HG03457 (cell line): ENCODE measurements at regions not wholly inside any gene's neighbourhood (a gene's known extent, or its start where the extent isn't known, plus 50 kb on each side); places are given as distances from the start of the nearest gene placed in this dataset.
"Not testable (repeated sequence)": the region's sequence is repeated elsewhere in the genome, so short reads cannot be mapped to it uniquely, and the experiment has no call there.

Source experiments
- ATAC-seq: cut with Tn5 transposase; IDR thresholded peaks from one replicate; pipeline ENCODE4 v1.9.1; 2021; ENCODE audit warnings: moderate number of reproducible peaks; ENCODE audit not compliant: unreplicated experiment

DNA sequence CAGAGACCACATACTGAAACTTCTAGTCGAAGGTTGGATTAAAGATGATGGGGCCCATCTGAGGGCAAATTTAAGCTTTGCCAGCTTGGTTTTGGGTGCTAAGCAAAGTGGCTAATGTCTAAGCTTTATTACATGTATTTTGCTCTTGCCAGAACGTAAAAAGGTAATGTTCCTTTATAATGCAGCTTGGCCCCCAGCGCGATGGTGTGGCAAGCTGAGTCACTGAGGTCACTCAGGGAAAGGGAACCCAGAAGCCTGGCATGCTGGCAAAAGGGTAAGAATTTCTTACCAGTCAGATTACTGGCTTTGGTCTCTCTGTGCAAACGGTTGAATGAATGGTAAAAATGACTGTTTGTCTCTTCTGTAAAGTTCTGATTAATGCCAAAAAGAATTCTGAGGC, 158.3 kb upstream of the KCND2 start:
- no peak for ATAC-seq

DNA sequence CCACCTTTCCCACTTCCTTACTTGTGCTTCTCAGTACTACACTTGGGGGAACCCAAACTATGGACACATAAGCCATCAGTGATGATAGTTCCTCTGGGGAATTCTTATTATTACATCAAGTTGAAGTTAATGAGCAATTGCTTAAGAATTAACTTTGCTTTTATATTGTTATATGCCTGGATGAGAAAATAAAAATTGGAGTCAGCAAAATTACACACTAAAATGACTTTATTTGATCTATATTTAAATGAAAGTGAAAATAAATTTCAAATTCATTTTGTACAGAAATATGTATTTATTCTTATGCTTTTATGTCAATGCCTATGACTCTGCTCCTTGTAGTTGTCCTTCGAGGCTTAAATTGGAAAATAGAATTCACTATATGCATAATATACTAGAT, 149.4 kb upstream of the KCND2 start:
- ATAC-seq: no peak

DNA sequence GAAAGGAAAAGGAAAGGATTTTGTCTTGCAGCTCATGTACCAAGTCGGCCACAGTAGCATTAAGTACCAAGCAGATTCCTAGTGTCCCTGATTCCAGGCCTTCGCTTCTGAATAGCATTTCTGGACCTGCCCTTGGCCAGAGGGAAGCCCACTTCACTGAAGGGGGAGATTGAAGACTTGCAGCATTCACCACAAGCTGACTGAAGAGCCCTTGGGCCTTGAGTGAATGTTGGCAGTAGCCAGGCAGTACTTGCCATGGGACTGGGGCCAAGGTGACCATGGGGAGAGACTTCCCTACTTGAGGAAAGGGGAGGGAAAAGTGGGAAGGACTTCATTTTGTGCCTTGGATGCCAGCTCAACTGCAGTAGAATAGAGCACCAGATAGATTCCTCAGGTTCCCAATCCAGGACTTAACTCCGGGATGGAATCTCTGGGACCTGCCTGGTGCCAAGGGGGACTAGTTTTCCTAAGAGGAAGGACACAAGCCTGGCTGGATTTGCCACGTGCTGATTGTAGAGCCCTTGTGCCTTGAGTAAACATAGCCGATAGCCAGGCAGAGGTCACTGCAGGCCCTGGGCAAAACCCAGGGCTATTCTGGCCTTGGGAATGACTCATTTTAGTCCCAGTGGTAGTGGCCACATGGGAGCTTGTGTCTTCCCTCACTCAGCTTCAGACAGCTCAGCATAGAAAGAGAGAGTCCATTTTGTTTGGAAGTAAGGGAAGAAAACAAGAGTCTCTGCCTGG, 141.7 kb upstream of the KCND2 start:
- no peak for ATAC-seq

DNA sequence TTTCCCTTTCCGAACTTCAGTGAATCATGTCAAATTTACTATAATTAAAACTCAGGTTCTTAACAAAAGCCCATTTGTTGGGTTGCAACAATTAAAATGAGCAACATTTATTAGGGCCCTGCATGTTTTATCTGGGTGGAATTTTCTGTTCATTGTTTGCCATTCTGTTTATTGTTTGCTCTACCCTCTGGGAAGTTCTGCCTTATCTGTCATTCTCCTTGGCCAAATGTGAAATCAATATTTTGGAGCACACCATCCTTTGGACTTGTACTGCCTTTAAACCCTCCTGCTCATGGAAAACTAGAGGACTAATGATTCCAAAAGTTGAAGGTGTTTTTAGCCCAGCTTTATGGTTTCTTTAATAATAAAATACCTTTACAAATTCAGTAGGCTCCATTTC, 134.5 kb upstream of the KCND2 start:
- ATAC-seq: no peak

DNA sequence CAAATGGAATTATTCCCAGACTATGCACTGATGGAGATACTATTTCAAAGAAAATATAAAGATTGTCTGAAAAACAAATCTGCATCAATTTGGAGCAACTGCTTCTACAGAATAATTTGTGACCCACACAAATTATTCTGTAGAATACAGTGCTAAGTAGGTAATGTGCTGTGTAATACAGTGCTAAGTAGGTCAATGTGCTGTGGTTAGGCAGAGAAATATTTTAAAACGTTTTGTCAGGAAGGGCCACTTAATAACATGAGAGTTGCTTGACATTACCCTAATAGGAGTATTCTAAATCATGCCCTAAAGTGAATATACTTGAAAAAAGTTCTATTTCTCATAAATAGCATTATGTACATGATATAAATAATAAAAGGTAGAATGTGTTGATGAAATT, 116.5 kb upstream of the KCND2 start:
- no peak for ATAC-seq

DNA sequence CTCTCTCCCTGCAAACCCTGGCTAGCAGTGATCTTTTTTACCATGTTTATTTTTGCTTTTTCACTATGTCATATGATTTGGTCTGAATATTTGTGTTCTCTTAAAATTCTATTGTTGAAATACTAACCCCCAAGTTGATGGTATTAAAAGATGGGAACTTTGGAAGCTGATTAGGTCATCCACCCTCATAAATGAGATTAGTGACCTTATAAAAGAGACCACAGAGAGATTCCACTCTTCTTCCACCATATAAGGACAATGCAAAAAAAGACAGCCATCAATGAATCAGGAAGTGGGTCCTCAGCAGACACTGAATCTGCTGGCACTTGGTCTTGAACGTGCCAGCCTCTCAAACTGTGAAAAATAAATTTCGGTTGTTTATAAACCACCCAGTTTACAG, 112.8 kb upstream of the KCND2 start:
- ATAC-seq: no peak

DNA sequence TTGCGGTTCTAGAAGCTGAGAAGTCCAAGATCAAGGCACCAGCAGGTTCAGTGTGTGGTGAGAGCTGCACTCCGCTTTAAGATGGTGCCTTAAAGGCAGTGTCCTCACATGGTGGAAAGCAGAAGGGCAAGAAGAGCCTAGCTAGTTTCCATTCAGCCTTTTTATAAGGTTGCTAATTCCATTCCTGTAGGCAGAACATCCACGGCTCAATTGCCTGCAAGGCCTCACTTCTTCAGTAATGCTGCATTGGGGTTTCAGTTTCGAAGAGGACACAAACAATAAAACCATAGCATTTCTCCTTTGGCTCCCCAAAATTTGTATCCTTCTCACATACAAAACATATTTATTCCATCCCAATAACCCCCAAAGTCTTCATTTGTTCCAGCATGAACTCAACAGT, 109.5 kb upstream of the KCND2 start:
- no peak for ATAC-seq

DNA sequence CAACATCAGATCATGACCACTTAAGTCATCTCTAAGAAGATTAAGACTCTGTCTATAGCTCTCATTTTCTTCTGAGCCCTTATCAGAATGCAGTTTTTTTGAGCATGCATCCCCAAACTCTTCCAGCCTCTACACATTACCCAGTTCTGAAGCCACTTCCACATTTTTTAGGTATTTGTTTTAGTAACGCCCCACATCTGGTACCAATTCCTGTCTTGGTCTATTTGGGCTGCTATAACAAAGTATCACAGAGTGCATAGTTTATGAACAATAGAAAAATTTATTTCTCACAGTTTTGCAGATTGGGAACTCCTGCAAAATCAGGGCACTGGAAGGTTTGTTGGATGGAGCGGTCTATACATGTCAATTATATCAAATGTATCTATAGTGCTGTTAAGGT, 107.7 kb upstream of the KCND2 start:
- ATAC-seq: no peak

DNA sequence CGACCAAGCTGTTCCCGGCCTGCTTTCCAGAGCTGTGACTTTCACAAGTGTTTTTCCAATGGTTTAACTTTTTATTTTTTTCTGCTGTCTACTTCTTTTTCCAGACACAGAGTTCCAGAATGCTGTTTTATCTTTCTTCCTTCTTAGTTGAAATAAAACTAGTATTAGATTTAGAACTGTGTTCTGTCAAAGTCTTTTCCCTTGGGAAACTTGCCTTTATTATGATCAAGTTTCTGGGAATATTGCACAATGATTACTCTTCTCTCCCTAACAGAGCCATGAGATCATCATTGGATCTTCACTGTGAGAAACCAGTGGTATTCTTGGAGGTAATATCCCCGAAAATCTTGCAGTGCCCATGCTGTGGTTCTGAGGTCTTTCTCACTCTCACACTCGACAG, 104.9 kb upstream of the KCND2 start:
- no peak for ATAC-seq

DNA sequence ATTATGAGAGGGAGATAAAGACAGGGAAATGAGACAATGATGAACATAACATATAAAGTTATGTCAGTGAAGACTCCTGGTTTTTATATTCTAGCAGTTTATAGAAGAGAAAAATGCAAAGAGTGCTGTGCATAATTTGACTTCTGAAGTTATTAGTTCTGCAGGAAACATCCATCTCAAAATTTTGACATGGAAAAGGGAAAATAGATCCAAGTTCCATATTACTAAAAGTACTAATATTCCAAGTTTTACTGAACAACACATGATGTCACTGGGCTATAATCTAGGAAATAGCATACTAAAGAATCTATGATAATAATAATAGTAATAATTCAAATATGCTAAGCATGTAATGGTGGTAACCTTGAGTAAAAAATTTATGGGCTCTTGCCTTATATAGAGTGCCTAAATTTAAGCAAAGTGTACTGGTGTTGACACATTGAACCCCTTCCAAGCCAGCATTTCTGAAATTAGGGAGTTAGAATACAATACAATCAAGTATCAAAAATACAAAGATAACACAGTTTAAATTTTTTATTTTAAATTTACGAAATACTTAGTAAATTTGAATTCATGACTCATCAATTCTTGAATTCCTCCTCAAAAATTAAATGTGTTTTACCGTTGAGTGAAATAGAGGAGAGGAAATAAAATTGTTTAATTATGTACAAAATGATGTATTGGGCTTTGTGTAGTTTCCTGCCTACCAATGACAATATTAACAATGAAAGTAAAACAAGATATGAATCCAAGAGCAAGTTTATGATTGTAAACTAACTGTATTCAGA, 102.8 kb upstream of the KCND2 start:
- no peak for ATAC-seq

DNA sequence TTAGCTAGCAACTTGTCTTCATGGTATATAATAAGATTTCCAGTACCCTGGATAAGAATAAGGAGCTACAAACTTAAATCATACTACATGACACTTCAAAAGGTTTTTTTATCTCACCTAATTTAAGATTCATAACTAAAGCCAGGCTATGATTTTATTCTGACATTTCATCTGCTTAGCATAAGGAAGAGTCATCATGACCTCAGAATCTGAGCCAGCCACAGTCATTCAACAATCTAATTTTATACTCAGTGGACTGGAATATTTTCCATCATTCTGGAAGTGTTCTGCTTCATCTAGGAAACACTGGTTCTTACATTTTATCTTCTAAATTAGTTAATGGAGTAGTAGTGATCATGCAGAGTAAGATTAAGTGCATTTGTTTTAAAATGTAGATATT, 102.1 kb upstream of the KCND2 start:
- no peak for ATAC-seq

DNA sequence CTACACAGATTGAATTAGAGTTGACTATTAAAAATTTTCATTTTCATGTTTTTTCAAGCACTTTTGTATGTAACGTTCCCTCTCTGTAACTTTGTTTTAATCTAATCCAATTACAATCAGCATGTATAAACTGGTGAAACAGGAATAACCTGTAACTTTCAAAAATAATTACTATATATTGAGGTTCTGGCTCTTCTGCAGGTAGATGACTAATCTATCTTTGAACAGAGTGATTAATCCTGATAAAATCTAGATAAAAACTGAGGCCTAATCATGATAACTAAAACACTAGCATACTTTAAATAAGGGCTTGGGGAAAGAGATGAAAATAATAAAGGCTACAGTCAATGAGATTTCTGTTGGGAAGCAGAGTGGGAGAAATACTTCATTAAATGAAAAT, 101.6 kb upstream of the KCND2 start:
- ATAC-seq: no peak

DNA sequence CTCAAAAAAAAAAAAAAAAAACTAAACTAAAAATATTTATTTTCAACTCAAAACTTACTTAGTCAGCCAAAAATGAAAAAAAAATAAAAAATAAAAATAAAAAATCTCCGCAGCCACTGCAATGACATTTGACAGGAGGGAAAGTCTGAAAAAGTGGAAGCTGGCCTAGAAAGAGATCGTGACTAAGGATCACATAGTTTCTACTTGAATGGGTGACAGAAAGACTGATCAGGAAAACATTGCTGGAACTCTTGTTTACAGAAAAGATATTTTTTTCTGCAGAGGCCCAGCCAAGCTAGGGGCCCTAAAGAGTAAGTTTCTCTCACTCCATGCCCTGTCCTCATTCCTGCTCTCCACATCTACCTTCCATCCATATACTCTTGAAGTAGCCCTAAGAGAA, 92.8 kb upstream of the KCND2 start:
- no peak for ATAC-seq

DNA sequence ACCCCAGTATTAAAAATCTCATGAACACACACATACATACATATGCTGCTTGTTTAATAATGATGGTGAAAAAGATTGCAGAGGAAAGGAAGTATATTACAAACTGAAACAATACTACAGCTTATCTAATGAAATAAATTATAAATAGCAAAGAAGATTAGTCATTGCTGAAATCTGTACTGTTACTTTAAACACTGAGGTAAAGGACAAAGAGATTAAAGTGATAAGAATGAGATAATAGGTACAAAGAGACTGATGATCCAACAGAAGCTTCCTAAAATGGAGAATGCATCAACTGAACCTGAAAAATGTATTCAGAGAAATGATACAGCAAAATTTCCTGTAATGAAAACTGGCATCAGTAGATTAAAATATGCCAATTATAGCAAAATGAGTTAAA, 91.5 kb upstream of the KCND2 start:
- ATAC-seq: no peak

DNA sequence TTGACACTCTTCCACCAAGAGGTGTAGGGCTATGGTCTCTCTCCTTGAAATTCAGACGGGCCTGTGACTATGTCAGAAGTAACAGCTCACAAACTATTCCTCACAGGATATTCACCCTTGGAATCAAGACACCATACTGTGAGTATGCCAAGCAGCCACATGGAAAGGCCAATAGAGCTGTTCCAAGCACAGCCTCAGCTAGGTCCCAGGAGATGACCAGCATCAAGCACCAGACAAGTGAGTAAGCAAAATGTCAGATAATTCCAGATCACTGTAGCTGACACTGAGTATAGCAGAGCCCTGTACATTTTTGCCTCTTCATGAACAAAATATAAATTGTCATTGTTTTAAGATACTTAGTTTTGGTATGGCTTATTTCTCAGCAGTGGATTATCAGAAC, 88.1 kb upstream of the KCND2 start:
- ATAC-seq: no peak

DNA sequence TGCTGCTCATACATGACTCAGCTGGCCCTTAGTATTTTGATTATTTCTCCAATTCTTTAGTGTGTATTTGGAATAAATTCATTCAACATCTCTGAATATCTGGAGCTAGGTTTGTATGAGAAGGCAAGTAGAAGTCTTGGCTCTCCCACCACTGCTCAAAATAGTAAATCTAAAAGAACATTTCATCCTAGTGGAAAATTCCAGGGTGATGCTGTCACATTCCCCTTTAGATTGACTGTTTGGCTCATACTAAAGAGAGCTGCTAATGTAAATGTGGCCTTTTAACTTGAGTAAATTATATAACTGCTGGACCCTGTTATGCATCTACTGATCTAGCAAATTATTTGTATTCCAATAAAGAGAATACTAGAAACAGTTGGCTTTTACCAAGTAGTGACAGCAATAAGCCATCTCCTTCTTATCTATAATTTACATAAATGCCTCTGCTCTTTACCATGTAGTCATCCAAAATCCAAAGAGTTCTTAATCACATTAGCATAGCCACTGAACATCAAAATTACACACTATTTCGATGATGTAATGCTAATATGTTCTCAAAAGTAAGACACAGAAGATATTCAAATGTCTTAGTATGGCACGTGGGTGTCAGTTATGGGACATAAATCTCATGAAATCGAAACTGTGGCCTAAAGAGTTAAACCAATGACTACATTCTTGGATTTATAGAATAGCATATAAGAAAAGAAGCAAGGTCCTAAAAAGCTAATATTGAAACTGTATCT, 86.9 kb upstream of the KCND2 start:
- ATAC-seq: no peak

DNA sequence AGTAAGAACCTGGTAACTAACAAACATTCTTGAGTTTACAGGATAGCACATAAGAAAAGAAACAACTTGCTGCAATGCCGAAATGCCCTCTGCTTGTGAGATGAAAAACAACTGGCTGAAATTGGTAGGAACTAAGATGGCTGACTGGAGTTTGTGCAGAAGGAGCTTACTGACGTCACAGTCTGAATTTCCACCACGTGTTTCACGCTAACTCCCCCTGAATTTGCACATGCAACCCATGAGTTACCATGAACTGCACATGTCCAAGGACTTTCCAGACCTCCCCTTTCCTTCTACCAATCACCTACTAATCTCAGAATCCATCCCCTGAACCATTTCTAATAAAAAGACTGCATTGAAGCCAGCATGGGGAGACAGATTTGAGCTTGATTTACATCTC, 86.3 kb upstream of the KCND2 start:
- no peak for ATAC-seq

DNA sequence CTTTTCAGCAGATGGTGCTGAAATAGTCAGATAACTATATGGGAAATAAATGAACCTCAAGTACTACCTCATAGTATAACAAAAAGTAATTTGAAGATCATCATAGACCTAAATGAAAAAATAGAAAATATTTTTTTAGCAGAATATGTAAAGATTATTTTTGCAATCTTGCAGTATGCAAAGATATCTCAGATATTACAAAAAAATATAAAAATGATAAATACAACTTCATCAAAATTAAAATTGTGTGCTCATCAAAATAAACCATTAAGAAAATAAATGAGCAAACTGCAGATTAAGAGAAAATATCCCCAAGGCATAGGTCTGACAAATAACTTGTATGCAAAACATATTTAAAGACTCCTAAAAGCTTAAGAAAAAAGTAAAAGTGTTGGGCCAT, 83.4 kb upstream of the KCND2 start:
- ATAC-seq: no peak

DNA sequence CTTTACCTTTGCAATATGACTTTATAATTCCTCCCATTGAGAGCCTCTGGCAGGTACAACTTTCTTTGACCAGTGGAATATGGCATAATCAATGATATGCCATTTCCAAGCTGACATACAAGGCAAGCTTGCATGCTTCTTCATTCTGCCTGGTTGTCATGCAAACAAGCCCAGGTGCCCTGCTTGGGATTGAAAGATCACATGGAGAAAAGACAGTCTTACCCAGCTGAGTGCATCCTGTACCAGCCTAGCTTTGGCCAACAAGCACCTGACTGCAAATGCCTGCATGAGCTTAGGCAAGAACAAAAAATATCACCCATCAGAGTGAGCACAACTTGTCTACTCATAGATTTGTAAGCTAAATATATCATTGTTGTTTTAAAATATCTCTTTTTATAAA, 82.9 kb upstream of the KCND2 start:
- no peak for ATAC-seq

DNA sequence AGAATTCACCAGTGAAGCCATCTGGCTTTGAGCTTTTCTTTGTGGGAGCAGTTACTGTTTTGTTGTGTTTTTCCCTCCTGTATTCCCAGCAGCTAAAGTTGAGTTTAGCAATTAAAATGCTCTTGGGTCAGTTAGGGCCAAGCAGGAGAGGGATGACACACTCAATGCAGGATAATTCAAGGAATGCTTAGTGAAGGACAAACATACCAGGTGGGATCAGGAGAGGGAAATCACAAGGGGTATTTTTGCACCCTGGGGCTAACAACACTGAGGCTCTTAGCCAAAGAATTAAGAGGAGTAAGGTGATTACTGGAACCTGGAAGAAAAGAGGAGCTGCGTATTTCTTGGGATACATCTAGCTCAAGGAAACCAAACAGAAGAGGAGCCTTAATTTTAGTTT, 82.4 kb upstream of the KCND2 start:
- ATAC-seq: no peak

DNA sequence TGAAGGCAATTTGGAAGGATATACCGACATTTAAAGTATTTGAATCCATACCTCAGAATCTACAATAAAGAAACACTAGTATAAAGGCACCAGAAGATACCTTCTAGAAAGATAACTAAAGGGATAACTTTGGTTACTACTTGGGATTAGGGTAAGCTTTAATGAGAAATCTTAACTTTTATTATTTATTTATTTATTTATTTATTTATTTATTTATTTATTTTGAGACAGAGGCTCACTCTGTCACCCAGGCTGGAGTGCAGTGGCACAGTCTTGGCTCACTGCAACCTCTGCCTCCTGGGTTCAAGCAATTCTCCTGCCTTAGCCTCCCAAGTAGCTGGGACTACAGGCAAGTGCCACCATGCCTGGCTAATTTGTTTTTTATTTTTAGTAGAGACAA, 81.6 kb upstream of the KCND2 start:
- ATAC-seq: not testable (repeated sequence)

DNA sequence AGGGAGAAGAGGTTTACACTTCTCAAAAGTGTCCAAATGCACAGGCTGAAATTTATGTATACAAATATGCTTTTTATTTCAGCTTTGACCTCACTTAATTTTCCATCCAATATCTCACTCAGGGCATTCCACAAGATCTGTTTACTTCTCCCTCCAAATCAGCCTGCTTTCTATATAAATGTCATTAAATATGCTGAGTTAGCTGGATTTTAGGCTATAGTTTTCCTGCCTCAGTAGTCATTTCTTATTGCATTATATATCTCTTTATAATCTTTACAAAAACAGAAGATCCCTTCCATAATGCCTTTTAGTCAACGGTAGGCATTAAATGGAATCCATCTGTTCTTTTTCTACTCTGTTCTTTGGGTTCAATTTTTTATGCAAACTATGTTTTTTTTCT, 71.7 kb upstream of the KCND2 start:
- no peak for ATAC-seq
